Muscle layer of colon (tissue), 2 donors: ENCODE measurements at regions not wholly inside any gene's neighbourhood (a gene's known extent, or its start where the extent isn't known, plus 50 kb on each side); places are given as distances from the start of the nearest gene placed in this dataset.
"Not testable (repeated sequence)": the region's sequence is repeated elsewhere in the genome, so short reads cannot be mapped to it uniquely, and the experiment has no call there.

ENCODE experiments used
- H3K27ac ChIP-seq: one replicate; pipeline ENCODE4 v1.7.0; 2013; ENCODE audit warnings: low read depth, mild to moderate bottlenecking, low read length, moderate library complexity
- H3K27me3 ChIP-seq, 2 donors: one replicate each; pipeline ENCODE4 v1.7.0; 2013; ENCODE audit warnings: low read length in 2 of 2, mild to moderate bottlenecking in 2 of 2; ENCODE audit not compliant: insufficient read depth in 2 of 2, control insufficient read depth in 1 of 2
- H3K36me3 ChIP-seq: one replicate; pipeline ENCODE4 v1.7.0; 2013; ENCODE audit warnings: mild to moderate bottlenecking, low read length; ENCODE audit not compliant: insufficient read depth
- H3K4me1 ChIP-seq: one replicate; pipeline ENCODE4 v1.7.0; 2013; ENCODE audit warnings: mild to moderate bottlenecking, low read length; ENCODE audit not compliant: insufficient read depth
- H3K4me3 ChIP-seq, 2 donors: one replicate each; pipeline ENCODE4 v1.7.0; 2013; ENCODE audit warnings: low read length in 2 of 2, low read depth in 1 of 2, mild to moderate bottlenecking in 1 of 2, moderate library complexity in 1 of 2
- H3K9ac ChIP-seq: one replicate; pipeline ENCODE4 v1.7.0; 2013; ENCODE audit warnings: low read length
- H3K9me3 ChIP-seq: one replicate; pipeline ENCODE4 v1.7.0; 2013; ENCODE audit warnings: mild to moderate bottlenecking, low read length
- donor health status: abdominal sarcoma.
- donor health status: Adenocarcinoma of cecum.

DNA sequence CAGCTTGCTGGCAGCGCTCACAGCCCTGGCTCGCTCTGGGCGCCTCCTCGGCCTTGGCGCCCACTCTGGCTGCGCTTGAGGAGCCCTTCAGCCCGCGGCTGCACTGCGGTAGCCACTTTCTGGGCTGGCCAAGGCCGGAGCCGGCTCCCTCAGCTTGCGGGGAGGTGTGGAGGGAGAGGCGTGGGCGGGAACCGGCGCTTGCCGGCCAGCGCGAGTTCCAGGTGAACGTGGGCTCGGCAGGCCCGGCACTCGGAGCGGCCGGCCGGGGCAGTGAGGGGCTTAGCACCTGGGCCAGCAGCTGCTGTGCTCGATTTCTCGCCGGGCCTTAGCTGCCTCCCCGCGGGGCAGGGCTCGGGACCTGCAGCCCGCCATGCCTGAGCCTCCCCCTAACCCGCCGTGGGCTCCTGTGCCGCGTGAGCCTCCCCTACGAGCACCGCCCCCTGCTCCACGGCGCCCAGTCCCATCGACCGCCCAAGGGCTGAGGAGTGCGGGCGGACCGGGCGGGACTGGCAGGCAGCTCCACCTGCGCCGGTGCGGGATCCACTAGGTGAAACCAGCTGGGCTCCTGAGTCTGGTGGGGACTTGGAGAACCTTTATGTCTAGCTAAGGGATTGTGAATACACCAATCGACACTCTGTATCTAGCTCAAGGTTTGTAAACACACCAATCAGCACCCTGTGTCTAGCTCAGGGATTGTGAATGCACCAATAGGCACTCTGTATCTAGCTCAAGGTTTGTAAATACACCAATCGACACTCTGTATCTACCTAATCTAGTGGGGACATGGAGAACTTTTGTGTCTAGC, 1090.1 kb upstream of the TMPRSS15 start:
- H3K9ac ChIP-seq, H3K27ac ChIP-seq, H3K27me3 ChIP-seq, H3K4me1 ChIP-seq, H3K4me3 ChIP-seq, H3K9me3 ChIP-seq, H3K36me3 ChIP-seq: not testable (repeated sequence)

- H3K9ac ChIP-seq = no peak overlapping the region
- H3K36me3 ChIP-seq = no peaks in the 10 kb centered on the region
- no peaks in the 10 kb centered on the region for H3K9me3 ChIP-seq
- no peaks in the 10 kb centered on the region for H3K4me1 ChIP-seq
- H3K4me3 ChIP-seq = no peak overlapping the region
- H3K27me3 ChIP-seq = no peaks in the 10 kb centered on the region
- no peak overlapping the region for H3K27ac ChIP-seq
Measured at GRCh38 chr21:19501115-19501514, 1097.5 kb upstream of the TMPRSS15 start.

GRCh38 chr21:19507682-19508260, 1104.2 kb upstream of the TMPRSS15 start:
- no peaks in the 10 kb centered on the region for H3K27me3 ChIP-seq
- H3K4me1 ChIP-seq = no peaks in the 10 kb centered on the region
- H3K36me3 ChIP-seq = no peaks in the 10 kb centered on the region
- no peak overlapping the region for H3K9ac ChIP-seq
- no peaks in the 10 kb centered on the region for H3K9me3 ChIP-seq
- no peak overlapping the region for H3K4me3 ChIP-seq
- no peak overlapping the region for H3K27ac ChIP-seq

DNA sequence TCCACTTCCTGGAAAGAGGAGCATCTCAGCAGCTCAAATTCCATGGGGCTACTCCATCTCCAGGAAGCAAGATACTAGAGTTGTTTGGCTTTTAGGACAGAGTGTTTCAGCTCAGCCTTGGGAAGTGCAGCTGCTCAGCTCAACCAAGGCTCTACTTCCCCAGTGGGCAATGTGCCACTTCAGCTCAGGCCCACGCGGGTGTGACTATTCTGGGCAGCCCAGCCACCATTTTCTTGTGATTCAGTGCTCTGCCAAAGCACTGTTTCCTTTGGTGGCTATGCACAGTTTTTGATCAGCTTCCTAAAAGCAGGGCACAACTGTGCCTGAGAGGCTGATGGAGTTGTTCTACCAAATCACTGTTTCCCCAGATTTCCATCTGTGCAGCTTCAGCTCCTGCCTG, 1104.9 kb upstream of the TMPRSS15 start:
- Histone ChIP-seq H3K4me1 (no peaks in the 10 kb centered on the region), H3K27me3 (no peaks in the 10 kb centered on the region), H3K4me3 (no peak overlapping the region), H3K9me3 (no peaks in the 10 kb centered on the region), H3K36me3 (no peaks in the 10 kb centered on the region), H3K9ac (no peak overlapping the region), H3K27ac (no peak overlapping the region)

- no peak overlapping the region for H3K4me3 ChIP-seq
- no peaks in the 10 kb centered on the region for H3K4me1 ChIP-seq
- H3K27me3 ChIP-seq = no peaks in the 10 kb centered on the region
- no peak overlapping the region for H3K27ac ChIP-seq
- no peaks in the 10 kb centered on the region for H3K9me3 ChIP-seq
- H3K9ac ChIP-seq = no peak overlapping the region
- no peaks in the 10 kb centered on the region for H3K36me3 ChIP-seq
Measured at GRCh38 chr21:19508844-19509243, 1105.3 kb upstream of the TMPRSS15 start.

- Histone ChIP-seq H3K9me3 (no peaks in the 10 kb centered on the region), H3K36me3 (no peaks in the 10 kb centered on the region), H3K27me3 (no peaks in the 10 kb centered on the region), H3K9ac (no peak overlapping the region), H3K4me1 (no peaks in the 10 kb centered on the region), H3K4me3 (no peak overlapping the region), H3K27ac (no peak overlapping the region)
Measured at GRCh38 chr21:19510057-19510456, 1106.5 kb upstream of the TMPRSS15 start.

- Histone ChIP-seq H3K9me3 (no peaks in the 10 kb centered on the region), H3K4me3 (no peak overlapping the region), H3K27me3 (no peaks in the 10 kb centered on the region), H3K9ac (no peak overlapping the region), H3K27ac (no peak overlapping the region), H3K36me3 (no peaks in the 10 kb centered on the region), H3K4me1 (no peaks in the 10 kb centered on the region)
Measured at GRCh38 chr21:19510653-19511052, 1107.1 kb upstream of the TMPRSS15 start.

DNA sequence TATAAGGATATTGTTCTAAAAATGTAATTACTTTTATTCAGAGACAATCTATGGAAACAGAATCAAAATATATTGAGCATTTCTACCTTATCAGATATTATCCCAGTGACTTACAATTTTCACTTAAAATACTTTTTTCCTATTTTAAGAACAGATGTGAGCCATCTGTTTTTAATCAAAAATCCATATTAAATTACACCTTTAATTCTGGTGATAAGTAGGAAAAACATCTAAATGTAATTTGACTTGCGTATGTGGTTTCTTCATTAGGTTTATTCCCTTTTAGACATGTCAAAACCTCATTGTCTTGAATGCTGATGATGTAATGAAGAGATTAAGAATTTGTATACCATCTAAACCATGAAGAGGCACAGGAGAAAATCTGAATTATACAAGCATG, 1118.8 kb upstream of the TMPRSS15 start:
- H3K4me3 ChIP-seq = no peak overlapping the region
- H3K27ac ChIP-seq = no peak overlapping the region
- H3K36me3 ChIP-seq = no peaks in the 10 kb centered on the region
- H3K9me3 ChIP-seq = no peaks in the 10 kb centered on the region
- no peaks in the 10 kb centered on the region for H3K27me3 ChIP-seq
- no peak overlapping the region for H3K9ac ChIP-seq
- H3K4me1 ChIP-seq = no peaks in the 10 kb centered on the region

DNA sequence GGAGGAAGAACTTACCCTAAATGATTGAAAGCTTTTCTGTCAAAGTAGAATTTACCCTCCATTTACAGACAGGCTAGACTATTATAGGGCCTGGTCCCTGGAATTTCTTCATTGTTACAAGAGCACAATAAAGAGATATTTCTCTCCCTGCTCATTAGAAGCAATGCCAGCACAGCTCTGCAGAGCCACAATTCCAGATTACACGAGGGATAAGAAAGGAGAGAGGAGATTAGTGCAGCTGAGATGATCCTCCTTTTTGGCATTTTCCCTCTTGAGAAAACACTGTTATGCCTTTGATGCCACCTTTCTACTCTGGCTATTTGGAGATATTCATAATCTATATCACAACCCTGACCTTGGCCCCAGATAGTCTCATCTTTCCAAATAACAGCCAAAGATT, 1119.5 kb upstream of the TMPRSS15 start:
- H3K27ac ChIP-seq = no peak overlapping the region
- no peaks in the 10 kb centered on the region for H3K27me3 ChIP-seq
- no peak overlapping the region for H3K4me3 ChIP-seq
- H3K4me1 ChIP-seq = no peaks in the 10 kb centered on the region
- no peaks in the 10 kb centered on the region for H3K36me3 ChIP-seq
- H3K9ac ChIP-seq = no peak overlapping the region
- H3K9me3 ChIP-seq = no peaks in the 10 kb centered on the region

GRCh38 chr21:19523746-19524145, 1120.2 kb upstream of the TMPRSS15 start:
- no peaks in the 10 kb centered on the region for H3K4me1 ChIP-seq
- H3K9ac ChIP-seq = no peak overlapping the region
- H3K36me3 ChIP-seq = no peaks in the 10 kb centered on the region
- H3K4me3 ChIP-seq = no peak overlapping the region
- H3K27ac ChIP-seq = no peak overlapping the region
- no peaks in the 10 kb centered on the region for H3K27me3 ChIP-seq
- no peaks in the 10 kb centered on the region for H3K9me3 ChIP-seq

DNA sequence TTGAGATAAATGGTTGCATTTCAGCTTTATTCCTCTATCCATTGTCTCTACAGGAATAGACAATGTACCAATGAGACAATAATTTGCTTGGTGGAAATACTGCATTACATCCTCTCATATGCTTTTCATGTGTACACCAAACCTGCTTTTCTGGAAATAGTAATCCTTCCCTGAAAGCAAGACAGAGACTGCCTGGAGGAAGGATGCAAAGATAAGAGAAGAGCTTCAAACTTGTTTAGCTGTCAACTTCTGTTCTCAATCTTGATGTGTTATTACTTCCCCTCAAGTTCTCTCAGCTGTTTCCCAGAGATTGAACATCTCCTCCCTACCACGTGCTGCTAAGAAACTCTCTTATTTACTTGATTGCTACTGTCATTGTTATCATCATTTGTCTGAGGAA, 1125.4 kb upstream of the TMPRSS15 start:
- Histone ChIP-seq H3K4me1 (no peaks in the 10 kb centered on the region), H3K27me3 (no peaks in the 10 kb centered on the region), H3K27ac (no peak overlapping the region), H3K9ac (no peak overlapping the region), H3K36me3 (no peaks in the 10 kb centered on the region), H3K9me3 (no peaks in the 10 kb centered on the region), H3K4me3 (no peak overlapping the region)

GRCh38 chr21:19535356-19535755, 1131.8 kb upstream of the TMPRSS15 start:
- no peaks in the 10 kb centered on the region for H3K27me3 ChIP-seq
- no peak overlapping the region for H3K9ac ChIP-seq
- no peaks in the 10 kb centered on the region for H3K9me3 ChIP-seq
- H3K27ac ChIP-seq = no peak overlapping the region
- H3K4me3 ChIP-seq = no peak overlapping the region
- H3K4me1 ChIP-seq = peaks cover 5% of the 10 kb centered on the region
- H3K36me3 ChIP-seq = no peaks in the 10 kb centered on the region
